Activated CD4-positive, alpha-beta memory T cell treated with anti-CD3 and anti-CD28 coated beads for 36 hours (primary cell): ENCODE measurements at regions not wholly inside any gene's neighbourhood (a gene's known extent, or its start where the extent isn't known, plus 50 kb on each side); places are given as distances from the start of the nearest gene placed in this dataset.

Experiments
- CTCF ChIA-PET: fragments of 350-600 bp; sonication (Branson Sonifier 250); formaldehyde crosslinking; loops from one replicate; lab custom pipeline; 2021; ENCODE audit warnings: antibody characterized with exemption, inconsistent platforms; lab: Charles Lee
- POLR2A ChIA-PET: fragments of 350-600 bp; sonication (Branson Sonifier 250); formaldehyde crosslinking; loops from one replicate; lab custom pipeline; 2021; ENCODE audit warnings: antibody characterized with exemption; lab: Charles Lee
- DNase-seq: peaks from one replicate; pipeline ENCODE4 v3.0.0-alpha.2; 2020
- H3K27ac Mint-ChIP-seq: one replicate; pipeline ENCODE4 v1.8.0; 2021; ENCODE audit warnings: mixed read lengths
- H3K27me3 Mint-ChIP-seq: one replicate; pipeline ENCODE4 v1.8.0; 2021; ENCODE audit warnings: mixed read lengths
- H3K36me3 Mint-ChIP-seq: one replicate; pipeline ENCODE4 v1.8.0; 2021; ENCODE audit warnings: mixed read lengths
- H3K4me1 Mint-ChIP-seq: one replicate; pipeline ENCODE4 v1.8.0; 2021; ENCODE audit warnings: low read depth, mixed read lengths
- H3K4me3 Mint-ChIP-seq: one replicate; pipeline ENCODE4 v1.8.0; 2021; ENCODE audit warnings: mild to moderate bottlenecking, mixed read lengths
- H3K9me3 Mint-ChIP-seq: one replicate; pipeline ENCODE4 v1.8.0; 2021; ENCODE audit warnings: mixed read lengths
- intact Hi-C: fragments of 100-400 bp; cut with micrococcal nuclease; formaldehyde crosslinking; loops from one replicate; pipeline ENCODE4 v1.15.1; 2023

DNA sequence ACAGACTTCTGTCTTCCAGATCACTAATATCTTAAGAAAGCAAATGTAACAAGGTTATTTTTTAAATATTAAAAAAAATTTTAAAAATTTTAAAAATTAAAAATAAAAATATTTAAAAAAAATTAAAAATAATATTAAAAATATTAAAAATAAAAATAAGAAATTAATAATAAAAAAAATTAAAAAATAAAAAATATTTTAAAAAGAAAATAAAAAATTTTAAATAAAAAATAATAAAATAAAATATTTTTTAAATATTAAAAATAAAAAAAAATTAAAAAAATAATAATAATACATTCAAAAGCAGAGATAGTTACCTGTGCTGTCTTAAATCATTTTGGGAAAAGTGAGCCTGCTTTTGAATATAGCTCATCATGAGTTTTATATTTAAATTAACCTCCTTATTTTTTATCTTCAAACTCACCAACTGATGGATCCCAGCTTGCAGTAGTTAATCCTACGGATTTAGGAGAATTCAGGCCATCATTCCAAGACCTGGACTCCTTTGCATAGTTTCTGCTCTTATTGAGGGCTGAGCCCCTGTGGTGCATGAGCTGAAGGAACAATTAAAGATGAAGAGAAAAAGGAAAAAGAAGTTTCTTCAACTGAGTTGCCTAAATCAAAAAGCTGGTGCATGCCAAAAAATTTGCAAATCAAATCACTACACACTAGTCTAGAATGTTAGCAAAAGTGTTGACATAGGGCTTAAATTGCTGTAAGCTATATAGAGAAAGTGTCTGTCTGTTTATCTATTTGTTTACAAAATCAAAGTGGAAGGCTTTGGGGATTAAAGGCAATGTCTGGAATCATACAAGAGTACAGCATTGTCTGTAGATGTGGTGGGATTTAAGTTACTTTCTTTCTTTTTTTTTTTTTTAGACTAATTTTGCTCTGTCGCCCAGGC, 50.5 kb upstream of the ZNF438 start:
- Mint-ChIP-seq H3K4me3 (no peak overlapping the region), H3K27me3 (peaks cover 3% of the 10 kb centered on the region), H3K4me1 (peaks cover 3% of the 10 kb centered on the region), H3K27ac (no peak overlapping the region), H3K36me3 (no peaks in the 10 kb centered on the region), H3K9me3 (no peaks in the 10 kb centered on the region)
- POLR2A ChIA-PET, result interaction anchor here (1.1 kb wide), 2 partner anchors 236 to 240 kb away, joined by 3 read pairs; partner anchors contain the start of gene ZEB1
- CTCF ChIA-PET, result interaction anchor here (0.8 to 5.0 kb wide), 9 partner anchors 13 to 423 kb away, joined by 3 to 23 read pairs (median 6); partner anchors contain the start of gene ZNF438
- DNase-seq, result no peak
- intact Hi-C loops, result loop anchor here (2.0 to 10.0 kb wide), 4 partner anchors 53 to 409 kb away; no protein-coding TSS in a partner anchor

DNA sequence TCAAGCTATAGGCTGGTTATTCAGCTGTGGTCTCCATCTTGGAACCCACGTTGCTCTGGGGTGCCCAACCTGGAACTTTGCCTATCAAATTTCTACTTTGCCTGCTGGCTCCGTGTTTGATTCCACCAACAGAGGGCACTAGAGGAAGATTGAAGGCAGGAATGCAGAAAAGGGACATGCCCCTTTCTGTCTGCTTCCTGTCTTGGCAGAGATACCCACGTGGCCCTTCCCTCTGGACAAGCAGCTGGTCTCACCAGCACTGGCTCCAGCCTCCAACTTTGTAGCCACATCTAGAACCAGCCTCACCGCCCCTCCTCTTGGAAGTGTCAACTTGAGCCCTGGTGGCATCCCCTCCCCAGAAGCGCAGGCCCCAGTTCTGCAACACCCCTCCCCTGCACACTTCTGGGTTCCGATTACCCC, 52.1 kb upstream of the ZNF438 start:
- Mint-ChIP-seq H3K27me3 (no peaks in the 10 kb centered on the region), H3K27ac (no peak overlapping the region), H3K4me3 (no peak overlapping the region), H3K36me3 (no peaks in the 10 kb centered on the region), H3K9me3 (no peaks in the 10 kb centered on the region), H3K4me1 (peaks cover 3% of the 10 kb centered on the region)
- ChIA-PET POLR2A (no interaction called here), CTCF (interaction anchor here (0.6 to 5.0 kb wide), 28 partner anchors 9 to 724 kb away, joined by 3 to 23 read pairs (median 4); partner anchors contain the start of gene ZNF438)
- peak; percentile 79 for DNase-seq
- intact Hi-C loops, result loop anchor here (1.0 to 10.0 kb wide), 7 partner anchors 51 to 725 kb away; no protein-coding TSS in a partner anchor

DNA sequence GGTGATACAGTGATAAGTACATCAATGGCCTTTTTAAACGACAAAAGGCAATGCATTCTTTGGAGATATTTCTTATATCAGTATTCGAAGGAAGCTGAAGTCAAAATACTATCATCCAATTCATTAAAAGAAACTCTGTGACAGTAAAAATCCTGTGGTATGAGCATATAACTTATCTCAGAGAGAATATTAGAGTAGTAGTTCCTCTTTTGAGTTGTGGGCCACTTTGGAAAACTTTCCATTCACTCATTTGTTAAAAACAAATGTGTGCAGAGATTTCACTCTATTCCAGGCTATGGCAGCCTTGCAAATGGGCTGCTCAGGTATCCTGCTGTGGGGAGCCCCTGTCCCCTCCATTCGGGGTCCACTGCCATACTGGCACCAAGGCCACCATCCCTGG, 55.3 kb upstream of the ZNF438 start:
- intact Hi-C loops, result loop anchor here (10.0 kb wide), 1 partner anchor 48 kb away; no protein-coding TSS in a partner anchor
- Mint-ChIP-seq H3K4me1 (peaks cover 3% of the 10 kb centered on the region), H3K9me3 (no peaks in the 10 kb centered on the region), H3K36me3 (no peaks in the 10 kb centered on the region), H3K27ac (no peak overlapping the region), H3K4me3 (no peak overlapping the region), H3K27me3 (no peaks in the 10 kb centered on the region)
- ChIA-PET CTCF (interaction anchor here (0.8 to 1.9 kb wide), 2 partner anchors 55 to 447 kb away, joined by 3 to 4 read pairs; partner anchors contain the start of gene ZNF438), POLR2A (no interaction called here)
- no peak for DNase-seq

DNA sequence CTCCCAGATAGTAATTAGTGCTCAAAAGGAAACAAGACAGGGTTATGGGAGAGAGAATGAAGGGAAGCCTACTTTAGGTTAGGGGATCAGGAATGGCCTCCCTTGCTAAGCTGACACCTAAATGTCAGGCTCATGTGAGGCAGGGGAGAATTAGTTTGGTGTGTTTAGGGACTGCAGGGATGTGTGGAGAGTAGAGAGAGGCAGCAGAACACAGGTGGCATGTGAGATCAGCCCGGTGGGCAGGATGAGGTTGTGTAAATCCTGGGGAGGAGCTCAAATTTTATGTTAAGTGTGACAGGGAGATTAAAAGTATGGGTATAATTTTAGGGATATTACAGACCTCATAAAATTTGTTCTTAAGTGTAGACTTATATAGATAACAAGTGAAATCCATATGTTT, 56.2 kb upstream of the ZNF438 start:
- intact Hi-C loops, result loop anchor here (10.0 kb wide), 1 partner anchor 47 kb away; no protein-coding TSS in a partner anchor
- no peaks in the 10 kb centered on the region for H3K36me3 Mint-ChIP-seq
- no peaks in the 10 kb centered on the region for H3K9me3 Mint-ChIP-seq
- no peak overlapping the region for H3K4me3 Mint-ChIP-seq
- ChIA-PET POLR2A (no interaction called here), CTCF (interaction anchor here (0.6 to 0.8 kb wide), 2 partner anchors 14 to 448 kb away, joined by 3 read pairs; no protein-coding TSS in a partner anchor)
- no peak overlapping the region for H3K27ac Mint-ChIP-seq
- DNase-seq, result no peak
- H3K4me1 Mint-ChIP-seq, result peaks cover 3% of the 10 kb centered on the region
- H3K27me3 Mint-ChIP-seq, result no peaks in the 10 kb centered on the region

DNA sequence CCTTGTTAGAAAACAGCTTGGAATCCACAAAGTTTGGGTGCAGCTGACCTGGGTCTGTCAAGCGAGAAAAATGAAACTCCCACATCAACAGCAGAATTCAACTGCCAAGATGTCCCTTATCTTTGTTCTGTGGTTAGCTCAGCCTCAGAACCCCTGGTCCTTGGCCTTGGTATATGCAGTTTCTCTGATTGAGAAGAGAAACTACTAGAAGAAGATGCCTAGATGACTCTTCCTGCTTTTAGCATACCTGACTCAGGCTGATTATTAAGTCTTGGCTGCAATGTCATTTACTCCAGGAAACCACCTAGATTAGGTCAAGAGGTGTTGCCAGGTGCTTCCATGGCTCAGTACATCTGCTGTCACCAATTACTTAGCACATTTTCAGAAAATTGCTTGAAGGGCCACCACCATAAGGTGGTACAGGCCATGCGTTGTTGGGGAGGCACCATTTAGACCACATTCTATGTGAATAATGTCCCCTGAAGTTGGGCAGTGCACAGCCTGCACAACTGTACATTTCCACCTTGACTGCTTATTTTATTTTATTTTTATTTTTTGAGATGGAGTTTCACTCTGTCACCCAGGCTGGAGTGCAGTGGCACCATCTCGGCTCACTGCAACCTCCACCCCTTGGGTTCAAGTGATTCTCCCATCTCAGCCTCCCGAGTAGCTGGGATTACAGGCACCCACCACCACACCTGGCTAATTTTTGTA, 59.4 kb upstream of the ZNF438 start:
- Mint-ChIP-seq H3K9me3 (no peaks in the 10 kb centered on the region), H3K27ac (no peak overlapping the region), H3K27me3 (no peaks in the 10 kb centered on the region), H3K36me3 (no peaks in the 10 kb centered on the region), H3K4me3 (no peak overlapping the region), H3K4me1 (peaks cover 8% of the 10 kb centered on the region)
- intact Hi-C loops, result no loop called here
- POLR2A ChIA-PET, result no interaction called here
- DNase-seq, result no peak
- CTCF ChIA-PET, result interaction anchor here (1.0 kb wide), 1 partner anchor 59 kb away, joined by 3 read pairs; the partner anchor contains the start of gene ZNF438

DNA sequence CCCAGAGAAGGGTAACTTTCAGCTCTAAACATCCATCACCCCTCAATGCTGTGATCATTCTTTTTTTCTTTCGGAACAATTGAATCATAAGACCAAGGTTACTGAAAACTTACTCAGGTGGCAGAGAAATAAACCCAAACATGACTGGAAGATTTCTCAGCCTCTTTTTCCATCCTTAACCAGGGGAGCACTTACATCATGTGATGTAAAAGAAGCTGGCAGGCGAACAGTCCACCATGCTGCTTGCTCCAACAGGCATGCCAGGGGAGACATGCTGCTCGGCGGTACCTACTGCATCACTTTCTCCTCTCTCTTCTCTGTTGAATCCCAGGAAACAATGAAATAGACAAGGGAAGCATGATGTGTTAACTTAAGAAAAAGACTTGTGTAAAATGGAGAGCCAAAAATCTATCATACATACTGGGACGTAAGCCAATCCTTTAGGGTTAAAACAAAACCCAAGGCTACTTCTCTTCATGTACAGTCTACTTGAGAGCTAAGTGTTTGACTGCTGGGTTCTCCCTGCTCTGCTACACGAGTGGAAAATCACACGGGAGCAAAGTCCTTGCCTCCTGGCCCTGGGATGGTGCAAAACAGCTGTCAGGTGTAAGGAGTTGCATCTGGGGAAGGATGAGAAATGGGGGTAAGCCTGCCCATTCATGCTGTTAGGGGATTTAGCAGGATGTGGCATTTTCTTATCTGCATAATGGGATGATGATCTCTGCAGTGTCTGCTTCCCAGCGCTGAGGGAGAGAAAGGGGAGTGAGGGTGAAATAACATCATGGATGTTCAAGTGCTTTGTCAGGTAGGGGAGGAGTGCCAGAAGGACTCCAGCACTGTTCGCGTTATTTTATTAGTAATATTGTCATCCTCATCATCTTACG, 64.3 kb upstream of the ZNF438 start:
- CTCF ChIA-PET, result interaction anchor here (1.4 to 2.8 kb wide), 2 partner anchors 12 to 13 kb away, joined by 5 to 16 read pairs; no protein-coding TSS in a partner anchor
- Mint-ChIP-seq H3K27me3 (no peaks in the 10 kb centered on the region), H3K4me1 (peaks cover 33% of the 10 kb centered on the region), H3K27ac (peak overlapping the region; percentile 15), H3K9me3 (no peaks in the 10 kb centered on the region), H3K4me3 (no peak overlapping the region), H3K36me3 (no peaks in the 10 kb centered on the region)
- DNase-seq, result no peak
- intact Hi-C loops, result no loop called here
- POLR2A ChIA-PET, result interaction anchor here (0.8 kb wide), 1 partner anchor 359 kb away, joined by 3 read pairs; no protein-coding TSS in a partner anchor

DNA sequence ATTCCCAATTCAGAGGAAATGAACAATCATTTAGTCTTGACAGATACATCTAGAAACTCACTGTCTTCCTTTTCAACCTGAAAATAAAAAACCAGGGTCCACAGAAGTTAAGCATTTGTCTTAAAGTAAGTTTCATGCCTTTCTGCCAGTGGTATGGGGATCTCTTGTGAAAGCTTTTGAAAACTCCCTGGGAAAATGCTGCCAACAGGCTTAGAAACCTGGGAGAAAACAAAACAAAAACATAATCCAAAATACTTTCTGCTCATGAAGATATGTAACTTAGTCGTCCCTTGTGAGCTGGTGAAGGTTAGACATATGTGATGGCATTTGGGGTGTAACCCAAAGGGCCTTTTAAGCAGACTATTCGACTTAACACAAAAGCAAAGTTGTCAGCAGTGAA, 66.4 kb upstream of the ZNF438 start:
- H3K36me3 Mint-ChIP-seq, result no peaks in the 10 kb centered on the region
- peaks cover 47% of the 10 kb centered on the region for H3K4me1 Mint-ChIP-seq
- intact Hi-C loops, result no loop called here
- H3K9me3 Mint-ChIP-seq, result no peaks in the 10 kb centered on the region
- ChIA-PET CTCF (no interaction called here), POLR2A (no interaction called here)
- H3K4me3 Mint-ChIP-seq, result no peak overlapping the region
- no peak overlapping the region for H3K27ac Mint-ChIP-seq
- H3K27me3 Mint-ChIP-seq, result no peaks in the 10 kb centered on the region
- DNase-seq, result no peak

DNA sequence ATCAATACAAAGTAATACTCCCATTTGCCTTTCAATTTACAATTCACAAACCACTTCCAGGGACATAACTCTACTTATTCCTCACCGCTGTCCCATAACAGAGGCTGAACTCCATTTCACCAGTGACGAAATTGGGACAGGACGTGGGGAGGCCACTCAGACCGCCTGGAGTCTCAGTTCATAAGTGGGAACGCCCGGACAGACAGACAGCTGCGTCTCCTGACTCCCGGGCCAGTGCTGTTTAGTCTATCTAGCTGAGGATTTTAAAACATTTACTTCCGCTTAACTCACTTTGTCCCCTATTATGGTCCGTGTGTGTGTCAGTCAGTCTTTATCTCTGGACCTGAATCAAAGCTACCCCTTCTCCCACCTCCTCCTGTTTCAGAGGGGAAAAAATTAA, 67.4 kb upstream of the ZNF438 start:
- Mint-ChIP-seq H3K4me1 (peaks cover 47% of the 10 kb centered on the region), H3K36me3 (no peaks in the 10 kb centered on the region), H3K27ac (peak overlapping the region; percentile 92), H3K4me3 (no peak overlapping the region), H3K27me3 (no peaks in the 10 kb centered on the region), H3K9me3 (no peaks in the 10 kb centered on the region)
- intact Hi-C loops, result no loop called here
- CTCF ChIA-PET, result interaction anchor here (2.6 to 3.2 kb wide), 2 partner anchors 16 to 315 kb away, joined by 7 to 21 read pairs; no protein-coding TSS in a partner anchor
- POLR2A ChIA-PET, result no interaction called here
- DNase-seq, result no peak

DNA sequence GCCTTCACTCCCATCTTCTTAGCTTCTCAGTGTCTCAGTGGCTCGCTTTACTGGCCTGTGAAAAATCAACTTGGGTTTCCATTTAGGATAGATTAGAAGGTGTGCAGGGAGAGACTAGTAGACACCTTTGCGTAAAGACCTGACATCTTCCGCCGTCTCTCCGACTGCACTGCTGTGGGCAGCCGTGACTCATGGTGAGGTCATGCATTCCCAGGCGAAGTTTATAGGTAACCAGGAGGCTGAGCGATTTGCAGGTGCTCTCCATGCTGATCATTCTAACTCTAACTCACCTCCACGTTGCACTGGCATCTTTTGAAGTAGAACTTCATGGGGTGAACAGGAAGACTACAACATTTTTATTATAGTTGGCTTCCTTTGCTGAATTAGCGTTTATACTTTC, 68.0 kb upstream of the ZNF438 start:
- H3K36me3 Mint-ChIP-seq, result no peaks in the 10 kb centered on the region
- H3K4me1 Mint-ChIP-seq, result peaks cover 53% of the 10 kb centered on the region
- no peak overlapping the region for H3K4me3 Mint-ChIP-seq
- POLR2A ChIA-PET, result interaction anchor here (1.8 kb wide), 1 partner anchor 68 kb away, joined by 6 read pairs; the partner anchor contains the start of gene ZNF438
- H3K27ac Mint-ChIP-seq, result peak overlapping the region; percentile 92
- CTCF ChIA-PET, result interaction anchor here (1.1 to 3.2 kb wide), 3 partner anchors 17 to 708 kb away, joined by 3 to 21 read pairs (median 7); no protein-coding TSS in a partner anchor
- intact Hi-C loops, result loop anchor here (2.0 to 5.0 kb wide), 7 partner anchors 67 to 663 kb away; partner anchors contain the start of gene ZEB1
- peak; percentile 76 for DNase-seq
- H3K9me3 Mint-ChIP-seq, result no peaks in the 10 kb centered on the region
- H3K27me3 Mint-ChIP-seq, result no peaks in the 10 kb centered on the region

DNA sequence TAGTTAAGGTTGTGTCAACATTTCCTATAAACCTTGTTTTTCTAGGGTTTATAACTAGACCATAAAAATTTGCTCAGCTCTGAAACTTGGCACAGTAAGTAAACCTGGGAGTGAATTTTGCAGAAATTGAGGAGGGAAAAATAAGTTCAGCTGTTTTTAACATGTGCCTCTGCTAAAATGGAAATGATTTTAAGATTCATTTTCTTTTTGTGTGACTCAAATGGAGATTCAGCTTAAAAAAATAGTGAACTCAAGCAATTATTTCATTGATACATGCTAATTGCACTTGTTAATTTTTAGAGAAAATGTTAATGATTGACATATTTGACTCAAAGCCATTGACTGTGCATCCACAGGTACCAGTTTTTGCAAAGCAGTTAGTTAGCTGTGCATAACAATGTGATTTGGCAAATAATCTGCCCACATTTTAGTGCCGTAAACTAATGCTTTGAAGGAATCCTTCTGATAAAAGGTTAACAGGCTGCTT, 68.5 kb upstream of the ZNF438 start:
- Mint-ChIP-seq H3K27ac (peak overlapping the region; percentile 92), H3K4me3 (no peak overlapping the region), H3K27me3 (no peaks in the 10 kb centered on the region), H3K36me3 (no peaks in the 10 kb centered on the region), H3K9me3 (no peaks in the 10 kb centered on the region), H3K4me1 (peaks cover 57% of the 10 kb centered on the region)
- ChIA-PET CTCF (interaction anchor here (0.7 to 3.2 kb wide), 4 partner anchors 14 to 708 kb away, joined by 3 to 21 read pairs (median 5); no protein-coding TSS in a partner anchor), POLR2A (interaction anchor here (1.2 to 1.8 kb wide), 2 partner anchors 68 to 218 kb away, joined by 5 to 6 read pairs; partner anchors contain the start of gene ZNF438)
- no peak for DNase-seq
- intact Hi-C loops, result loop anchor here (2.0 to 5.0 kb wide), 7 partner anchors 67 to 662 kb away; partner anchors contain the start of gene ZEB1
